ENCODE measurements at regions not wholly inside any gene's neighbourhood (a gene's known extent, or its start where the extent isn't known, plus 50 kb on each side); places are given as distances from the start of the nearest gene placed in this dataset.
A peak's percentile ranks its signal among the peaks of the same experiment; 100 is the strongest.
"Not testable (repeated sequence)": the region's sequence is repeated elsewhere in the genome, so short reads cannot be mapped to it uniquely, and the experiment has no call there.

GRCh38 chr1:19591482-19592091 is 52.5 kb upstream of the NBL1 start:
- no peak for DNase-seq

- no peak for DNase-seq
Observed at GRCh38 chr1:19585507-19585906, 58.6 kb upstream of the NBL1 start.

- DNase-seq = no peak
Observed at GRCh38 chr1:19582318-19582717, 61.8 kb upstream of the NBL1 start.

GRCh38 chr1:19581381-19581780 is 62.7 kb upstream of the NBL1 start:
- no peak for DNase-seq

- DNase-seq = no peak
Observed at GRCh38 chr1:19577561-19577960, 66.5 kb upstream of the NBL1 start.

- peak; percentile 68 for DNase-seq
Observed at GRCh38 chr1:19577036-19577435, 67.1 kb upstream of the NBL1 start.

GRCh38 chr1:19569786-19570185 is 74.3 kb upstream of the NBL1 start:
- DNase-seq = no peak

GRCh38 chr1:19567041-19567440 is 77.1 kb upstream of the NBL1 start:
- DNase-seq = no peak

- DNase-seq = peak; percentile 43
Observed at GRCh38 chr1:19564366-19564765, 79.0 kb upstream of the CAPZB start.

GRCh38 chr1:19563324-19564097 is 78.2 kb upstream of the CAPZB start:
- DNase-seq = peak; percentile 82

GRCh38 chr1:19562847-19563246 is 77.5 kb upstream of the CAPZB start:
- no peak for DNase-seq

- DNase-seq = no peak
Observed at GRCh38 chr1:19560480-19560879, 75.1 kb upstream of the CAPZB start.

GRCh38 chr1:19559641-19560040 is 74.3 kb upstream of the CAPZB start:
- no peak for DNase-seq

GRCh38 chr1:19557609-19558051 is 72.3 kb upstream of the CAPZB start:
- DNase-seq = no peak

- DNase-seq = no peak
Observed at GRCh38 chr1:19554090-19554489, 68.8 kb upstream of the CAPZB start.

- DNase-seq = no peak
Observed at GRCh38 chr1:19552291-19553010, 67.1 kb upstream of the CAPZB start.

- DNase-seq = not testable (repeated sequence)
Observed at GRCh38 chr1:19551837-19552236, 66.5 kb upstream of the CAPZB start.

- DNase-seq = not testable (repeated sequence)
Observed at GRCh38 chr1:19550437-19550836, 65.1 kb upstream of the CAPZB start.

- no peak for DNase-seq
Observed at GRCh38 chr1:19547814-19548213, 62.5 kb upstream of the CAPZB start.

- DNase-seq = no peak
Observed at GRCh38 chr1:19536519-19536918, 51.2 kb upstream of the CAPZB start.

GRCh38 chr1:19535214-19535613 is 49.9 kb upstream of the CAPZB start:
- DNase-seq = no peak
